ENCODE measurements at regions not wholly inside any gene's neighbourhood (a gene's known extent, or its start where the extent isn't known, plus 50 kb on each side); places are given as distances from the start of the nearest gene placed in this dataset.

DNA sequence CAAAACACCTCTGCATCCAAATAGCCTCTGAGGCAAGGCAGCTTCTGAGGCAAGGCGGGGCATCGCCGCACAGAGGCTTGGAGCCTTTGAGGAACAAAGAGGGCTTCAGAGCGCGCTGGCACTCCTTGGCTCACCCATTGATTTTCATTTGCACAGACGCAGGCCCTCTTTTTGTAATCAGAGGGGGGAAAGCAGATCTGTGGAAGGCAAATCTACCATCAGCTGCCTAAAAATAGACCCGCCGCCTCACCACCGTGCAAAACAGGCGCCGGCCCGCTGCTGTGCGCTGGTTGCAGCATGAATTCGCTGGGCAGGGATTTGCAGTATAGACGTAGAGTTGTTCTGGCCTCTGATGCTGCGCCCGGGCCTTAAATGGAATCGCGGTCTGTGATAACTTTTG, 69.9 kb upstream of the STMND1 start:
- TF ChIP-seq HDGF (IDR thresholded peaks at IDR 0.05; ENCODE audit: borderline replicate concordance) (no peak), SP1 (IDR thresholded peaks at IDR 0.05) (no peak), FOXA1 (IDR thresholded peaks at IDR 0.05) (no peak), FOXK2 (IDR thresholded peaks at IDR 0.05) (no peak), NFRKB (IDR thresholded peaks at IDR 0.05) (no peak), TARDBP (IDR thresholded peaks at IDR 0.05) (no peak), CTBP1 (IDR thresholded peaks at IDR 0.05; ENCODE audit: borderline replicate concordance) (no peak), ELF4 (IDR thresholded peaks at IDR 0.05) (no peak), BHLHE40 (IDR thresholded peaks at IDR 0.05; ENCODE audit: borderline replicate concordance) (no peak), ARNT (IDR thresholded peaks at IDR 0.05) (no peak), SUZ12 (IDR thresholded peaks at IDR 0.05) (no peak), FOXM1 (IDR thresholded peaks at IDR 0.05; ENCODE audit: borderline replicate concordance) (no peak), LEF1 (IDR thresholded peaks at IDR 0.05; ENCODE audit: borderline replicate concordance) (no peak), ZNF384 (IDR thresholded peaks at IDR 0.05) (no peak)
- ChIA-PET CTCF (no interaction called here), POLR2A (interaction anchor here (1.1 kb wide), 1 partner anchor 14 kb away, joined by 3 read pairs; no protein-coding TSS in a partner anchor)
- no peak for DNase-seq (ENCODE audit: extremely low spot score)

DNA sequence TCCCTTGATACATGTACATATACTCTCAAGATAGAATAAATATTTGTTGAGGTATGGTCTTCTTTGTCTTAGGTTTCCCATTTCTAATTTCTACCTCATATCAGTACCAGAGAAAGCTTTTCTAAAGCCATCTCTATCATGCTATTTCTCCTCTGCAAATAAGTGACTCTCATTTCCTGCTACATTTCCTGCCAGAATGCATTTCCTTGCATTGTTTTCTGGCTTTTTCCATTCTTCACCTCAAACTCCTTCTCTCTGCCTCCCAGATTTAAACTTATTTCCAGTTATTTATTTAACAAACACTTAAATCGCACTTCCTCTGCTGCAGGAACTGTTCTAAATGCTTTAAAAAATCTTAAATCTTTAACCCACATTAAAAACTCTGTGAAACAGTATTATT, 74.4 kb upstream of the STMND1 start:
- ChIA-PET POLR2A (no interaction called here), CTCF (no interaction called here)
- TF ChIP-seq HDGF (IDR thresholded peaks at IDR 0.05; ENCODE audit: borderline replicate concordance) (no peak), FOXM1 (IDR thresholded peaks at IDR 0.05; ENCODE audit: borderline replicate concordance) (no peak), FOXK2 (IDR thresholded peaks at IDR 0.05) (no peak), ZNF384 (IDR thresholded peaks at IDR 0.05) (no peak), CTBP1 (IDR thresholded peaks at IDR 0.05; ENCODE audit: borderline replicate concordance) (no peak), TARDBP (IDR thresholded peaks at IDR 0.05) (no peak), SP1 (IDR thresholded peaks at IDR 0.05) (no peak), ELF4 (IDR thresholded peaks at IDR 0.05) (no peak), NFRKB (IDR thresholded peaks at IDR 0.05) (no peak), L3MBTL2 (conservative IDR thresholded peaks at IDR 0.05) (no peak), LEF1 (IDR thresholded peaks at IDR 0.05; ENCODE audit: borderline replicate concordance) (no peak), ARNT (IDR thresholded peaks at IDR 0.05) (no peak), FOXA1 (IDR thresholded peaks at IDR 0.05) (no peak), PKNOX1 (IDR thresholded peaks at IDR 0.05) (no peak), BHLHE40 (IDR thresholded peaks at IDR 0.05; ENCODE audit: borderline replicate concordance) (no peak), SUZ12 (IDR thresholded peaks at IDR 0.05) (no peak)
- no peak for DNase-seq (ENCODE audit: extremely low spot score)

DNA sequence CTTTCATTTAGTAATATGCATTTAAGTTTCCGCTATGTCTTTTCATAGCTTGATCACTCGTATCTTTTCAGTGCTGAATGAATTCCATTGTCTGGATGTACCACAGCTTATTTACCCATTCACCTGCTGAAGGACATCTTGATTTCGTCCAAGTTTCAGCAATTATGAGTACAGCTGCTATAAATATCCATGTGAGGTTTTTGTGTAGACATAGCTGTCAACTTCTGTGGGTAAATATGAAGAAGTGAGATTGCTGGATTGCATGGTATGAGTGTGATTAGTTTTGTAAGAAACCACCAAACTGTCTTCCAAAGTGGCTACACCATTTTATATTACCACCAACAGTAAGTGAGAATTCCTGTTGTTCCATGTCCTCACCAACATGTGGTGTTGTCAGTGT, 79.2 kb upstream of the STMND1 start:
- ChIA-PET CTCF (interaction anchor here (0.9 kb wide), 1 partner anchor 11 kb away, joined by 3 read pairs; no protein-coding TSS in a partner anchor), POLR2A (no interaction called here)
- TF ChIP-seq L3MBTL2 (conservative IDR thresholded peaks at IDR 0.05) (no peak), FOXK2 (IDR thresholded peaks at IDR 0.05) (no peak), NFRKB (IDR thresholded peaks at IDR 0.05) (no peak), FOXM1 (IDR thresholded peaks at IDR 0.05; ENCODE audit: borderline replicate concordance) (no peak), SP1 (IDR thresholded peaks at IDR 0.05) (no peak), ZNF384 (IDR thresholded peaks at IDR 0.05) (no peak), HDGF (IDR thresholded peaks at IDR 0.05; ENCODE audit: borderline replicate concordance) (no peak), PKNOX1 (IDR thresholded peaks at IDR 0.05) (no peak), ARNT (IDR thresholded peaks at IDR 0.05) (no peak), SUZ12 (IDR thresholded peaks at IDR 0.05) (no peak), CTBP1 (IDR thresholded peaks at IDR 0.05; ENCODE audit: borderline replicate concordance) (no peak)
- DNase-seq (ENCODE audit: extremely low spot score) = no peak

- TF ChIP-seq CTBP1 (IDR thresholded peaks at IDR 0.05; ENCODE audit: borderline replicate concordance) (no peak), TARDBP (IDR thresholded peaks at IDR 0.05) (no peak), PKNOX1 (IDR thresholded peaks at IDR 0.05) (no peak), SP1 (IDR thresholded peaks at IDR 0.05) (no peak), ARNT (IDR thresholded peaks at IDR 0.05) (no peak), NFRKB (IDR thresholded peaks at IDR 0.05) (no peak), HDGF (IDR thresholded peaks at IDR 0.05; ENCODE audit: borderline replicate concordance) (no peak), BHLHE40 (IDR thresholded peaks at IDR 0.05; ENCODE audit: borderline replicate concordance) (no peak), SUZ12 (IDR thresholded peaks at IDR 0.05) (no peak), FOXA1 (IDR thresholded peaks at IDR 0.05) (no peak), ELF4 (IDR thresholded peaks at IDR 0.05) (no peak), L3MBTL2 (conservative IDR thresholded peaks at IDR 0.05) (no peak), FOXM1 (IDR thresholded peaks at IDR 0.05; ENCODE audit: borderline replicate concordance) (no peak), ZNF384 (IDR thresholded peaks at IDR 0.05) (no peak), LEF1 (IDR thresholded peaks at IDR 0.05; ENCODE audit: borderline replicate concordance) (no peak), FOXK2 (IDR thresholded peaks at IDR 0.05) (no peak)
- ChIA-PET CTCF (no interaction called here), POLR2A (no interaction called here)
- no peak for DNase-seq (ENCODE audit: extremely low spot score)
These were observed 80.3 kb upstream of the STMND1 start for GRCh38 chr6:17021539-17021889.

DNA sequence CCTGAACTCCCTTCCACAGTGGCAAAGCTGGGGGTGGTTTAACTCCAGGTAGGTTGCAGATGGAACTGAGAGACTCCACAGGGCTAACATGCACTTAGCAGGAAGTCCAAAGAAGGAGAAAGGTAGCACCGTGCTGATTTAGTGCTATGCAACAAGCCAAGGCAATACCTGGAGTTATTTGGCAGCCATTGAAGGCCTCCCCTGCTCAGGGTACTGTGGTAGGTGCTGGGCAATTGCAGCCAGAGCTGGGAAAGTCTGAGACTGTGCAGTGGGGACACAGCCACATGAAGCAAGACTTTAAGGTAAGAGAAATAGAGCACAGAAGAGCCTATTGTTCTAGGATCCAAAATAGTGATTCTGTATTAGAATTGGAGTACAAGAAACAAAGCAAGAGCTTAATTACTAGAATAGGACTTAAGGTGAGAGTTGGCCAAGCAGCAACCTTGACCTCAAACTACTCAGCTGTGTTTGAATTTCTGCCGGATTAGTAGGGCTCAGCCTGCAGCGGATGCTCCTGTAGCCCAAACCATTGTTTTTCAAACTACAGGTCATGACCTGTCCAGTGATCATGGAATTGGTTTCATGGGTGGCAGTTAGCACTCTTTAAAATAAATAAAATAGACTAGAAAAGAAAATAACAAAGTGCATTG, 80.8 kb upstream of the STMND1 start:
- TF ChIP-seq SP1 (IDR thresholded peaks at IDR 0.05) (no peak), PKNOX1 (IDR thresholded peaks at IDR 0.05) (no peak), SUZ12 (IDR thresholded peaks at IDR 0.05) (no peak), BHLHE40 (IDR thresholded peaks at IDR 0.05; ENCODE audit: borderline replicate concordance) (no peak), HDGF (IDR thresholded peaks at IDR 0.05; ENCODE audit: borderline replicate concordance) (no peak), ZNF384 (IDR thresholded peaks at IDR 0.05) (no peak), ARNT (IDR thresholded peaks at IDR 0.05) (no peak), L3MBTL2 (conservative IDR thresholded peaks at IDR 0.05) (no peak), NFRKB (IDR thresholded peaks at IDR 0.05) (no peak), FOXM1 (IDR thresholded peaks at IDR 0.05; ENCODE audit: borderline replicate concordance) (no peak), LEF1 (IDR thresholded peaks at IDR 0.05; ENCODE audit: borderline replicate concordance) (no peak), ELF4 (IDR thresholded peaks at IDR 0.05) (no peak), TARDBP (IDR thresholded peaks at IDR 0.05) (no peak), FOXK2 (IDR thresholded peaks at IDR 0.05) (no peak), CTBP1 (IDR thresholded peaks at IDR 0.05; ENCODE audit: borderline replicate concordance) (no peak), FOXA1 (IDR thresholded peaks at IDR 0.05) (no peak)
- DNase-seq (ENCODE audit: extremely low spot score) = no peak
- POLR2A ChIA-PET = no interaction called here
- CTCF ChIA-PET = no interaction called here

All from HEK293T (cell line).